ENCODE measurements at regions not wholly inside any gene's neighbourhood (a gene's known extent, or its start where the extent isn't known, plus 50 kb on each side); places are given as distances from the start of the nearest gene placed in this dataset.

- Mint-ChIP-seq H3K27me3 (peaks cover 15% of the 10 kb centered on the region), H3K4me3 (no peak overlapping the region), H3K9me3 (peaks cover 0 to 2% (median 0%) of the 10 kb centered on the region in 7 donors), H3K36me3 (no peaks in the 10 kb centered on the region), H3K4me1 (peaks cover 0 to 8% (median 6%) of the 10 kb centered on the region in 4 donors), H3K27ac (no peak overlapping the region)
- DNase-seq (no peak), ATAC-seq (ENCODE audit: low read depth in 2 of 2) (no peak)
- Histone ChIP-seq H3K27ac (ENCODE audit: insufficient read depth, low read length, poor library complexity, severe bottlenecking) (no peak overlapping the region), H3K27me3 (ENCODE audit: control insufficient read depth, insufficient read depth, low read length) (peaks cover 9% of the 10 kb centered on the region), H3K36me3 (ENCODE audit: control insufficient read depth, insufficient read depth, low read length) (no peaks in the 10 kb centered on the region), H3K9me3 (ENCODE audit: control insufficient read depth in 2 of 2, low read length in 2 of 2) (no peaks in the 10 kb centered on the region), H3K4me1 (ENCODE audit: control insufficient read depth, insufficient read depth, low read length, poor library complexity, severe bottlenecking) (no peaks in the 10 kb centered on the region), H3K4me3 (ENCODE audit: low read depth, low read length) (no peak overlapping the region)
Measured at GRCh38 chr2:156890529-156891148, 366.9 kb upstream of the GALNT5 start.

GRCh38 chr2:156891609-156892008, 365.9 kb upstream of the GALNT5 start:
- Mint-ChIP-seq H3K27ac (no peak overlapping the region), H3K36me3 (no peaks in the 10 kb centered on the region), H3K4me3 (no peak overlapping the region), H3K9me3 (peaks cover 0 to 2% (median 0%) of the 10 kb centered on the region in 7 donors), H3K27me3 (peaks cover 18% of the 10 kb centered on the region), H3K4me1 (peaks cover 0 to 16% (median 8%) of the 10 kb centered on the region in 4 donors)
- Histone ChIP-seq H3K4me3 (ENCODE audit: low read depth, low read length) (no peak overlapping the region), H3K36me3 (ENCODE audit: control insufficient read depth, insufficient read depth, low read length) (no peaks in the 10 kb centered on the region), H3K9me3 (ENCODE audit: control insufficient read depth in 2 of 2, low read length in 2 of 2) (no peaks in the 10 kb centered on the region), H3K27ac (ENCODE audit: insufficient read depth, low read length, poor library complexity, severe bottlenecking) (no peak overlapping the region), H3K4me1 (ENCODE audit: control insufficient read depth, insufficient read depth, low read length, poor library complexity, severe bottlenecking) (no peaks in the 10 kb centered on the region), H3K27me3 (ENCODE audit: control insufficient read depth, insufficient read depth, low read length) (peaks cover 9% of the 10 kb centered on the region)
- ATAC-seq (ENCODE audit: low read depth in 2 of 2) (no peak), DNase-seq (no peak)

GRCh38 chr2:156892467-156893281, 364.8 kb upstream of the GALNT5 start:
- Mint-ChIP-seq H3K4me1 (peaks cover 0 to 16% (median 8%) of the 10 kb centered on the region in 4 donors), H3K9me3 (no peaks in the 10 kb centered on the region), H3K4me3 (peak overlapping the region in 1 of 4 donors; percentile 7), H3K27me3 (peaks cover 18% of the 10 kb centered on the region), H3K27ac (no peak overlapping the region), H3K36me3 (no peaks in the 10 kb centered on the region)
- peak in 1 of 3 donors; percentile 35 for DNase-seq
- Histone ChIP-seq H3K27me3 (ENCODE audit: control insufficient read depth, insufficient read depth, low read length) (peaks cover 9% of the 10 kb centered on the region), H3K4me3 (ENCODE audit: low read depth, low read length) (peak overlapping the region; percentile 21), H3K4me1 (ENCODE audit: control insufficient read depth, insufficient read depth, low read length, poor library complexity, severe bottlenecking) (no peaks in the 10 kb centered on the region), H3K36me3 (ENCODE audit: control insufficient read depth, insufficient read depth, low read length) (no peaks in the 10 kb centered on the region), H3K27ac (ENCODE audit: insufficient read depth, low read length, poor library complexity, severe bottlenecking) (no peak overlapping the region), H3K9me3 (ENCODE audit: control insufficient read depth in 2 of 2, low read length in 2 of 2) (no peaks in the 10 kb centered on the region)
- no peak for ATAC-seq (ENCODE audit: low read depth in 2 of 2)

GRCh38 chr2:156896294-156896693, 361.2 kb upstream of the GALNT5 start:
- Mint-ChIP-seq H3K4me3 (no peak overlapping the region), H3K27ac (no peak overlapping the region), H3K4me1 (peaks cover 0 to 16% (median 8%) of the 10 kb centered on the region in 4 donors), H3K36me3 (no peaks in the 10 kb centered on the region), H3K27me3 (peaks cover 24% of the 10 kb centered on the region), H3K9me3 (peaks cover 0 to 9% (median 2%) of the 10 kb centered on the region in 7 donors)
- Histone ChIP-seq H3K27ac (ENCODE audit: insufficient read depth, low read length, poor library complexity, severe bottlenecking) (no peak overlapping the region), H3K4me3 (ENCODE audit: low read depth, low read length) (no peak overlapping the region), H3K36me3 (ENCODE audit: control insufficient read depth, insufficient read depth, low read length) (no peaks in the 10 kb centered on the region), H3K27me3 (ENCODE audit: control insufficient read depth, insufficient read depth, low read length) (peaks cover 3% of the 10 kb centered on the region), H3K9me3 (ENCODE audit: control insufficient read depth in 2 of 2, low read length in 2 of 2) (no peaks in the 10 kb centered on the region), H3K4me1 (ENCODE audit: control insufficient read depth, insufficient read depth, low read length, poor library complexity, severe bottlenecking) (no peaks in the 10 kb centered on the region)
- DNase-seq (peak in 1 of 3 donors; percentile 51), ATAC-seq (ENCODE audit: low read depth in 2 of 2) (no peak)

- Histone ChIP-seq H3K4me3 (ENCODE audit: low read depth, low read length) (no peak overlapping the region), H3K27me3 (ENCODE audit: control insufficient read depth, insufficient read depth, low read length) (peaks cover under 1% of the 10 kb centered on the region), H3K27ac (ENCODE audit: insufficient read depth, low read length, poor library complexity, severe bottlenecking) (no peak overlapping the region), H3K36me3 (ENCODE audit: control insufficient read depth, insufficient read depth, low read length) (no peaks in the 10 kb centered on the region), H3K9me3 (ENCODE audit: control insufficient read depth in 2 of 2, low read length in 2 of 2) (no peaks in the 10 kb centered on the region), H3K4me1 (ENCODE audit: control insufficient read depth, insufficient read depth, low read length, poor library complexity, severe bottlenecking) (no peaks in the 10 kb centered on the region)
- ATAC-seq (ENCODE audit: low read depth in 2 of 2) (no peak), DNase-seq (no peak)
- H3K4me1 Mint-ChIP-seq = peaks cover 0 to 13% (median 4%) of the 10 kb centered on the region in 4 donors
- H3K27me3 Mint-ChIP-seq = peaks cover 20% of the 10 kb centered on the region
- H3K27ac Mint-ChIP-seq = no peak overlapping the region
- peaks cover 0 to 9% (median 2%) of the 10 kb centered on the region in 7 donors for H3K9me3 Mint-ChIP-seq
- H3K4me3 Mint-ChIP-seq = no peak overlapping the region
- no peaks in the 10 kb centered on the region for H3K36me3 Mint-ChIP-seq
Measured at GRCh38 chr2:156897548-156897947, 360.0 kb upstream of the GALNT5 start.

GRCh38 chr2:156901373-156902031, 356.0 kb upstream of the GALNT5 start:
- no peak overlapping the region for H3K4me3 ChIP-seq (ENCODE audit: low read depth, low read length)
- Mint-ChIP-seq H3K4me3 (no peak overlapping the region), H3K9me3 (peaks cover 0 to 9% (median 3%) of the 10 kb centered on the region in 7 donors), H3K36me3 (no peaks in the 10 kb centered on the region), H3K4me1 (peaks cover 0 to 1% (median under 1%) of the 10 kb centered on the region in 4 donors), H3K27me3 (peaks cover 6% of the 10 kb centered on the region), H3K27ac (no peak overlapping the region)
- peaks cover 5% of the 10 kb centered on the region for H3K27me3 ChIP-seq (ENCODE audit: control insufficient read depth, insufficient read depth, low read length)
- no peak overlapping the region for H3K27ac ChIP-seq (ENCODE audit: insufficient read depth, low read length, poor library complexity, severe bottlenecking)
- no peaks in the 10 kb centered on the region for H3K36me3 ChIP-seq (ENCODE audit: control insufficient read depth, insufficient read depth, low read length)
- ATAC-seq (ENCODE audit: low read depth in 2 of 2) (no peak), DNase-seq (no peak)
- H3K4me1 ChIP-seq (ENCODE audit: control insufficient read depth, insufficient read depth, low read length, poor library complexity, severe bottlenecking) = no peaks in the 10 kb centered on the region
- H3K9me3 ChIP-seq (ENCODE audit: control insufficient read depth in 2 of 2, low read length in 2 of 2) = no peaks in the 10 kb centered on the region

GRCh38 chr2:156903335-156903734, 354.2 kb upstream of the GALNT5 start:
- Histone ChIP-seq H3K4me1 (ENCODE audit: control insufficient read depth, insufficient read depth, low read length, poor library complexity, severe bottlenecking) (no peaks in the 10 kb centered on the region), H3K27me3 (ENCODE audit: control insufficient read depth, insufficient read depth, low read length) (peaks cover 5% of the 10 kb centered on the region), H3K9me3 (ENCODE audit: control insufficient read depth in 2 of 2, low read length in 2 of 2) (no peaks in the 10 kb centered on the region), H3K4me3 (ENCODE audit: low read depth, low read length) (no peak overlapping the region), H3K27ac (ENCODE audit: insufficient read depth, low read length, poor library complexity, severe bottlenecking) (no peak overlapping the region), H3K36me3 (ENCODE audit: control insufficient read depth, insufficient read depth, low read length) (no peaks in the 10 kb centered on the region)
- H3K27me3 Mint-ChIP-seq = peaks cover 4% of the 10 kb centered on the region
- DNase-seq (no peak), ATAC-seq (ENCODE audit: low read depth in 2 of 2) (no peak)
- no peak overlapping the region for H3K27ac Mint-ChIP-seq
- H3K36me3 Mint-ChIP-seq = no peaks in the 10 kb centered on the region
- no peak overlapping the region for H3K4me3 Mint-ChIP-seq
- no peaks in the 10 kb centered on the region for H3K4me1 Mint-ChIP-seq
- peaks cover 0 to 3% (median 0%) of the 10 kb centered on the region in 7 donors for H3K9me3 Mint-ChIP-seq

Data from CD4-positive, CD25-positive, alpha-beta regulatory T cell (primary cell).